ENCODE measurements at regions not wholly inside any gene's neighbourhood (a gene's known extent, or its start where the extent isn't known, plus 50 kb on each side); places are given as distances from the start of the nearest gene placed in this dataset.

DNA sequence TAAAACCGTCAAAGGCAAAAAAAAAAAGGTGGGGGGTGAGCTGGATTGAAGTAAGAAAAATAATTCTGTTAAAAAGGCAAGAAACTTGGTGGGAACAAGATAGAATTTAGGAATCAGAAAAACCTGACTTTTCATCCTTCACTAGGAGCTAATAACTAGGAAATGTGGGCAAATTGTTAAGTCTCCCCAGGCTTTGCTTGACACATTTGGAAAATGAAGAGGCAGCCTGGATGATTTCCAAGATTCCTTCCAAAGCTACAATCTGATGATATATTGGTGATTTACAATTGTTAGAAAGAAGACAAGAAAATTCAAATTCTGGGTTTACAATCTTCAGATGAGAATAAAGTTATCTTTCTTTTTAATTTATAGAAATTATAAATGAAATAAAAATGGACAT is 1062.5 kb downstream of the ADGRL3 start:
- Histone ChIP-seq H2AFZ (ENCODE audit: low read length) (no peak overlapping the region), H3K18ac (ENCODE audit: insufficient read length, low read depth, low read length) (no peak overlapping the region), H2BK15ac (ENCODE audit: low read depth, low read length) (no peak overlapping the region), H3K4me1 (ENCODE audit: insufficient read depth, low read length) (no peaks in the 10 kb centered on the region; the same call in 1 of the 2 replicates), H2BK5ac (ENCODE audit: insufficient read length, low read length) (no peak overlapping the region), H3K9ac (ENCODE audit: extremely low read depth, insufficient read length, low read length) (no peak overlapping the region), H4K8ac (replicated peaks; ENCODE audit: insufficient read length, low read depth, low read length) (no peak overlapping the region), H3K23me2 (ENCODE audit: insufficient read length, low read depth, low read length, poor library complexity, severe bottlenecking) (no peaks in the 10 kb centered on the region), H3K14ac (ENCODE audit: insufficient read depth, low read length) (no peak overlapping the region), H2AK5ac (ENCODE audit: insufficient read length, low read length) (no peak overlapping the region), H3K27ac (ENCODE audit: insufficient read length, low read depth, low read length) (no peak overlapping the region), H3K4me2 (ENCODE audit: insufficient read depth, insufficient read length, low read length) (no peak overlapping the region), H4K91ac (ENCODE audit: insufficient read length, low read depth, low read length) (no peak overlapping the region), H4K20me1 (ENCODE audit: control insufficient read depth, insufficient read depth, insufficient read length) (no peaks in the 10 kb centered on the region), H3K79me2 (ENCODE audit: insufficient read depth, low read length) (no peaks in the 10 kb centered on the region), H2BK20ac (ENCODE audit: low read depth, low read length, poor library complexity, severe bottlenecking) (no peak overlapping the region), H4K5ac (ENCODE audit: insufficient read length, low read depth, low read length) (no peak overlapping the region), H3K79me1 (ENCODE audit: insufficient read depth, low read depth, low read length, poor library complexity, severe bottlenecking) (no peaks in the 10 kb centered on the region), H3T11ph (ENCODE audit: low read length) (no peak overlapping the region), H3K56ac (ENCODE audit: insufficient read length, low read depth, low read length) (no peak overlapping the region), H3K27me3 (ENCODE audit: insufficient read depth, low read length) (no peaks in the 10 kb centered on the region), H2BK120ac (ENCODE audit: low read depth, low read length, poor library complexity, severe bottlenecking) (no peak overlapping the region), H2BK12ac (ENCODE audit: insufficient read length, low read depth, low read length) (no peak overlapping the region), H3K9me3 (ENCODE audit: control insufficient read depth, low read depth, low read length) (no peaks in the 10 kb centered on the region), H3K4ac (ENCODE audit: low read depth, low read length) (no peak overlapping the region), H3K23ac (ENCODE audit: insufficient read length, low read depth, low read length) (no peak overlapping the region)
- H3K36me3 Mint-ChIP-seq (ENCODE audit: insufficient read depth in 1 of 3, low read depth in 3 of 3), result no peaks in the 10 kb centered on the region
- H3K27ac Mint-ChIP-seq, result no peak overlapping the region
- H3K4me1 Mint-ChIP-seq, result peaks cover 5 to 8% of the 10 kb centered on the region in 2 experiments
- H3K4me3 Mint-ChIP-seq, result no peak overlapping the region
- TF ChIP-seq CTCF (conservative IDR thresholded peaks at IDR 0.05), result no peak
- H3K9me3 Mint-ChIP-seq, result no peaks in the 10 kb centered on the region
- no CpG with 5 or more reads among the region's 1 CpG for WGBS (ENCODE audit: extremely low coverage, insufficient read length, low lambda C conversion rate)
- H3K27me3 Mint-ChIP-seq (ENCODE audit: low read depth), result no peaks in the 10 kb centered on the region
- DNase-seq, result no peak

Data from H9 (cell line).